ENCODE measurements at regions not wholly inside any gene's neighbourhood (a gene's known extent, or its start where the extent isn't known, plus 50 kb on each side); places are given as distances from the start of the nearest gene placed in this dataset.

DNA sequence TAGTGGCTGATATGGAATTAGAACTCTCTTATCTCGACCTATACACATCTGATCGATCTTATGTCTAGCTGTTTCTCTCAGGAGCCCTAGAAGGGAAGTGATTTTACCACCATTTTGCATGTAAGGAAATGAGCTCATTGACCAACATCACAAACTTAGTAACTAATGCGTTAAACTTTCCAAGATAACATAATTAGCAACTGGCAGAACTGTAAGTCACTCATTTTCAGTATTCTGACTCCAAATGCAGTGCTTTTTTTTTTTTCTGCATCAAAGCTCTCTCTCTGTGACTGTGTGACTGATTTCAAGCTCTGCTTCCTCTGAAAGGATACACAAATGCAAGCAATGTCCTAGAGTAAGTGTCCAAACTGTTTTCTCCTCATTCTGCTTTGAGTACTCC lies 68.1 kb upstream of the FBXL7 start:
- TF ChIP-seq, protein P1, sequence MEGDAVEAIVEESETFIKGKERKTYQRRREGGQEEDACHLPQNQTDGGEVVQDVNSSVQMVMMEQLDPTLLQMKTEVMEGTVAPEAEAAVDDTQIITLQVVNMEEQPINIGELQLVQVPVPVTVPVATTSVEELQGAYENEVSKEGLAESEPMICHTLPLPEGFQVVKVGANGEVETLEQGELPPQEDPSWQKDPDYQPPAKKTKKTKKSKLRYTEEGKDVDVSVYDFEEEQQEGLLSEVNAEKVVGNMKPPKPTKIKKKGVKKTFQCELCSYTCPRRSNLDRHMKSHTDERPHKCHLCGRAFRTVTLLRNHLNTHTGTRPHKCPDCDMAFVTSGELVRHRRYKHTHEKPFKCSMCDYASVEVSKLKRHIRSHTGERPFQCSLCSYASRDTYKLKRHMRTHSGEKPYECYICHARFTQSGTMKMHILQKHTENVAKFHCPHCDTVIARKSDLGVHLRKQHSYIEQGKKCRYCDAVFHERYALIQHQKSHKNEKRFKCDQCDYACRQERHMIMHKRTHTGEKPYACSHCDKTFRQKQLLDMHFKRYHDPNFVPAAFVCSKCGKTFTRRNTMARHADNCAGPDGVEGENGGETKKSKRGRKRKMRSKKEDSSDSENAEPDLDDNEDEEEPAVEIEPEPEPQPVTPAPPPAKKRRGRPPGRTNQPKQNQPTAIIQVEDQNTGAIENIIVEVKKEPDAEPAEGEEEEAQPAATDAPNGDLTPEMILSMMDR (IDR thresholded peaks at IDR 0.05; ENCODE audit: insufficient read depth, low read depth, low read length), result no peak
- no peak for TF ChIP-seq EZH2 (IDR thresholded peaks at IDR 0.05; ENCODE audit: insufficient read depth, low read length)

Data from astrocyte (in vitro differentiated cells and primary cell).